HG03280 (cell line): ENCODE measurements at regions not wholly inside any gene's neighbourhood (a gene's known extent, or its start where the extent isn't known, plus 50 kb on each side); places are given as distances from the start of the nearest gene placed in this dataset.

Experiments
- ATAC-seq: cut with Tn5 transposase; IDR thresholded peaks from one replicate; pipeline ENCODE4 v1.9.1; 2021; ENCODE audit warnings: mild to moderate bottlenecking, moderate library complexity; ENCODE audit not compliant: unreplicated experiment

GRCh38 chr3:151990696-151991376, 117.4 kb downstream of the SUCNR1 start:
- ATAC-seq, result no peak

- no peak for ATAC-seq
Measured at GRCh38 chr3:151992326-151993041, 119.0 kb downstream of the SUCNR1 start.

GRCh38 chr3:151995091-151995490, 121.6 kb downstream of the SUCNR1 start:
- ATAC-seq, result no peak

- no peak for ATAC-seq
Measured at GRCh38 chr3:151998744-151999143, 125.3 kb downstream of the SUCNR1 start.

GRCh38 chr3:151999936-152000335, 126.5 kb downstream of the SUCNR1 start:
- no peak for ATAC-seq

- no peak for ATAC-seq
Measured at GRCh38 chr3:152011812-152012735, 138.6 kb downstream of the SUCNR1 start.

GRCh38 chr3:152019508-152019907, 146.1 kb downstream of the SUCNR1 start:
- no peak for ATAC-seq

- no peak for ATAC-seq
Measured at GRCh38 chr3:152021951-152022461, 148.6 kb downstream of the SUCNR1 start.

GRCh38 chr3:152026033-152026556, 152.7 kb downstream of the SUCNR1 start:
- no peak for ATAC-seq

GRCh38 chr3:152030320-152030719, 156.9 kb downstream of the SUCNR1 start:
- ATAC-seq, result no peak

GRCh38 chr3:152031321-152031720, 157.9 kb downstream of the SUCNR1 start:
- no peak for ATAC-seq

- ATAC-seq, result no peak
Measured at GRCh38 chr3:152037297-152037696, 163.9 kb downstream of the SUCNR1 start.

GRCh38 chr3:152037953-152038352, 164.5 kb downstream of the SUCNR1 start:
- no peak for ATAC-seq

- ATAC-seq, result no peak
Measured at GRCh38 chr3:152038490-152038889, 165.0 kb downstream of the SUCNR1 start.

GRCh38 chr3:152039887-152040286, 166.4 kb downstream of the SUCNR1 start:
- peak; percentile 91 for ATAC-seq

- no peak for ATAC-seq
Measured at GRCh38 chr3:152040319-152040718, 166.9 kb downstream of the SUCNR1 start.

- ATAC-seq, result no peak
Measured at GRCh38 chr3:152043620-152044019, 170.2 kb downstream of the SUCNR1 start.

- ATAC-seq, result no peak
Measured at GRCh38 chr3:152046280-152046679, 172.8 kb downstream of the SUCNR1 start.

GRCh38 chr3:152047465-152047864, 174.0 kb downstream of the SUCNR1 start:
- no peak for ATAC-seq

GRCh38 chr3:152048831-152049230, 175.4 kb downstream of the SUCNR1 start:
- no peak for ATAC-seq

GRCh38 chr3:152050903-152051302, 177.5 kb downstream of the SUCNR1 start:
- ATAC-seq, result no peak
